ENCODE measurements at regions not wholly inside any gene's neighbourhood (a gene's known extent, or its start where the extent isn't known, plus 50 kb on each side); places are given as distances from the start of the nearest gene placed in this dataset.

- H3K27ac Mint-ChIP-seq, result peak overlapping the region in 2 of 3 experiments; percentile 47 to 95; a peak in 2 of 7 replicates
- no peak overlapping the region; a peak in 1 of 5 replicates for H3K4me3 Mint-ChIP-seq
- H4K5ac ChIP-seq (ENCODE audit: insufficient read length, low read depth, low read length), result no peak overlapping the region
- no peak overlapping the region for H4K91ac ChIP-seq (ENCODE audit: insufficient read length, low read depth, low read length)
- H3K4me2 ChIP-seq (ENCODE audit: insufficient read depth, insufficient read length, low read length), result no peak overlapping the region
- no peak overlapping the region for H3K27ac ChIP-seq (ENCODE audit: insufficient read length, low read depth, low read length)
- H3K79me2 ChIP-seq (ENCODE audit: insufficient read depth, low read length), result no peaks in the 10 kb centered on the region
- H3K79me1 ChIP-seq (ENCODE audit: insufficient read depth, low read depth, low read length, poor library complexity, severe bottlenecking), result no peaks in the 10 kb centered on the region
- H3K56ac ChIP-seq (ENCODE audit: insufficient read length, low read depth, low read length), result no peak overlapping the region
- H3K14ac ChIP-seq (ENCODE audit: insufficient read depth, low read length), result no peak overlapping the region
- no peak overlapping the region for H3K18ac ChIP-seq (ENCODE audit: insufficient read length, low read depth, low read length)
- H4K20me1 ChIP-seq (ENCODE audit: control insufficient read depth, insufficient read depth, insufficient read length), result no peaks in the 10 kb centered on the region
- no peaks in the 10 kb centered on the region for H3K27me3 Mint-ChIP-seq (ENCODE audit: low read depth)
- H2BK12ac ChIP-seq (ENCODE audit: insufficient read length, low read depth, low read length), result no peak overlapping the region
- no peak overlapping the region for H2BK15ac ChIP-seq (ENCODE audit: low read depth, low read length)
- TF ChIP-seq CTCF (conservative IDR thresholded peaks at IDR 0.05), result no peak
- no peak overlapping the region for H3K9ac ChIP-seq (ENCODE audit: extremely low read depth, insufficient read length, low read length)
- H2BK120ac ChIP-seq (ENCODE audit: low read depth, low read length, poor library complexity, severe bottlenecking), result no peak overlapping the region
- peaks cover 18 to 24% of the 10 kb centered on the region in 2 experiments for H3K4me1 Mint-ChIP-seq
- H2BK20ac ChIP-seq (ENCODE audit: low read depth, low read length, poor library complexity, severe bottlenecking), result no peak overlapping the region
- H3K9me3 ChIP-seq (ENCODE audit: control insufficient read depth, low read depth, low read length), result no peaks in the 10 kb centered on the region
- H2AK5ac ChIP-seq (ENCODE audit: insufficient read length, low read length), result no peak overlapping the region
- no peaks in the 10 kb centered on the region for H3K27me3 ChIP-seq (ENCODE audit: insufficient read depth, low read length)
- H3K23me2 ChIP-seq (ENCODE audit: insufficient read length, low read depth, low read length, poor library complexity, severe bottlenecking), result no peaks in the 10 kb centered on the region
- no peaks in the 10 kb centered on the region for H3K9me3 Mint-ChIP-seq
- H2AFZ ChIP-seq (ENCODE audit: low read length), result no peak overlapping the region
- no peak overlapping the region for H3T11ph ChIP-seq (ENCODE audit: low read length)
- H4K8ac ChIP-seq (replicated peaks; ENCODE audit: insufficient read length, low read depth, low read length), result no peak overlapping the region
- H3K23ac ChIP-seq (ENCODE audit: insufficient read length, low read depth, low read length), result no peak overlapping the region
- DNase-seq, result no peak
- no peaks in the 10 kb centered on the region; the same call in 1 of the 2 replicates for H3K4me1 ChIP-seq (ENCODE audit: insufficient read depth, low read length)
- no peaks in the 10 kb centered on the region for H3K36me3 Mint-ChIP-seq (ENCODE audit: insufficient read depth in 1 of 3, low read depth in 3 of 3)
- no peak overlapping the region for H2BK5ac ChIP-seq (ENCODE audit: insufficient read length, low read length)
- no peak overlapping the region for H3K4ac ChIP-seq (ENCODE audit: low read depth, low read length)
Observed at GRCh38 chr4:164204434-164204833, 549.5 kb upstream of the SMIM31 start.
